SIG-M5 treated with dmso at 0.1 percent for 504 hours (cell line): ENCODE measurements at regions not wholly inside any gene's neighbourhood (a gene's known extent, or its start where the extent isn't known, plus 50 kb on each side); places are given as distances from the start of the nearest gene placed in this dataset.

Source experiments
- DNase-seq: peaks from one replicate; lab custom pipeline; 2025; ENCODE audit not compliant: unreplicated experiment; lab: John Stamatoyannopoulos, UW

DNA sequence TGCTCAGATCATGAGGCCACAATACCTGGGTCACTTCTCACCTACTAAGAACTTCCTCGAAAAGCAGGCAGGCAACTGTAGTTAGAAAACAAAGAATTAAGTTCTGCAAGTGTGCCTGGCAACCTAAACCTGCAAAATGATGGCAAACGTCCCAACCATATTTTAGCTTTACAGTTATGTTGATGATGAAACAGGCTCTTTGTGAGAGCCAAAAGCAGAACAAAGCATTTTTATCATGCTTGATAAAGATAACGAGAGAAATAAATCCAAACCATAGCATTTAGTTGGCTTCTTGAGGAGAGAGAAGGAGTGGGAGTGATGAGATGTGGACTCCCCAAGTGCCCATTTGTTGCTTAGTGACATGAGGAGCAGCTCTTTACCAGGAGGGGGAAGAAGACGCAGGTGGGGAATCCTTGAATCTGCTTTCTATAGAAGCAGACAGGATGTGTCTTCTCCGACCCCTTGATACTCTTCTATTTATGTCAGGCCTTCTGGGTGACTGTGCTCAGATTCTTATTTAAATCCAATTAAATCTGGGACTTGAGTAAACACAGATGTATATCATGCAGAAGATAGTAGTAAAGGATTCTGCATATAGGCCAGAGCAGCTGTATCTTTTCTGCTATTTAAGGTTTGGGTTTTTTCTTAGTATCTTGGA is 221.2 kb downstream of the TMEM167A start:
- DNase-seq: no peak

- no peak for DNase-seq
Measured at GRCh38 chr5:82854956-82855355, 222.2 kb downstream of the TMEM167A start.

DNA sequence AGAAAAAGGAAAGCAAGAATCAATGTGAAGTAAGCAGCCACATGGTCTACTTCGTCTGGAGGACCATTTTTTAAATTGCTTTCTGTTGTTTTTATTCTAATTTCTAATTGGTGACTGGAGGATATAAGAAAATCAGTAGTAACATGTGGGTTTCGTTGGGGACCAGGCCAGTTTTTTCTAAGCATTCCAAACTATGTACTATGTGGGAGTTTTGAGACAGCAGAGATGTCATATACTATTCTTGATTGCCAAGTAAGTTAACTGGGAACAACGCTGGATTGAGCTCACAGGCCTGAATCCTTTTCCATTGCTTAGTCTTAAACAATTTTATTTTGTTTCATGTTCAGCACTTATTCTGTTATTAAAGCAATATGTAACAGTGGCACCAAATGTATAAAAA is 225.7 kb downstream of the TMEM167A start:
- no peak for DNase-seq

DNA sequence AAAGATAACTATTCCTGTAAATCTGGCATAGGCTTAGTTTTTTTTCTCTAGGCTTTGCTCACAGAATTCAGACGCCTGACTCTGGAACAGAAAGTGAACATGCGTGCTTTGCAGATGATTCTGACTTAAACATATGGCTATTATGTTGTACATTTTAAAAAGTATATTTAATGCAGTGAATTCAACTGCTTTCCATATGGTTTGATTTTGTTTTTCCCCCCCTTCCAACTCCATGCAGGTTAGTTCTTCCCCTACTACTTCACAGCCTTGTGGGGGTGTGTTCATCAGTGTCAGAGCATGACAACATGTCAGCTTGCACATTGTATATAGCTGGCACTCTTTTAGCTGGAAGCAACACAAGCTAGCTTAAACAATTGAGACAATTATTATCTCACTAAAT is 226.8 kb downstream of the TMEM167A start:
- DNase-seq: no peak

DNA sequence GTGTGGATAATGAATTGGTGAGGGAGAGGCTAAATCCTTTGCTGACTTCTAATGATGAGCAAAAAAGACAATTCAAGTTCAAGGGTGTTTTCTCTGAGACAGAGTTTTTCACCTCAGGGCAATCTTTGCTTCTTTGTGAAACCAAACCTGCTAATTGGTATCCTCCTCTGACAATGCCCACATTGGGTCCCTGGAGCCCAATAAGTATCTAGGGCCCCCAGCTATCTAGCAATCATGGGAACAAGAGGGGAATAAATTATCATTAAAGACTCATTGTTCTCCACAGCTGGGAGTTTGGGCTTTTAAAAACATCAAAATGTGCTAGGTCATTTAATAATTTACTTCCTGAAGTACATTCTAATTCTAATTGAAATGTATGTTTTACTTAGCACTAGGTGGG is 227.3 kb downstream of the TMEM167A start:
- DNase-seq: no peak

DNA sequence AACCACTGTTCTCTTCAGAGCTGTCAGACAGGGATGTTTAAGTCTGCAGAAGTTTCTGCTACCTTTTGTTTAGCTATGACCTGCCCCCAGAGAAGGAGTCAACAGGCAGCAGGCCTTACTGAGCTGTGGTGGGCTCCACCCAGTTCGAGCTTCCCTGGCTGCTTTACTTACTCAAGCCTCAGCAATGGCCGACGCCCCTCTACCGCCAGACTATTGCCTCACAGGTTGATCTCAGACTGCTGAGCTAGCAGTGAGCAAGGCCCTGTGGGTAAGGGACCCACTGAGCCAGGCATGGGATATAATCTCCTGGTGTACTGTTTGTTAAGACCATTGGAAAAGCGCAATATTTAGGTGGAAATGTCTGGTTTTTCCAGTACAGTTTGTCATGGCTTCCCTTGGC is 229.6 kb downstream of the TMEM167A start:
- no peak for DNase-seq

DNA sequence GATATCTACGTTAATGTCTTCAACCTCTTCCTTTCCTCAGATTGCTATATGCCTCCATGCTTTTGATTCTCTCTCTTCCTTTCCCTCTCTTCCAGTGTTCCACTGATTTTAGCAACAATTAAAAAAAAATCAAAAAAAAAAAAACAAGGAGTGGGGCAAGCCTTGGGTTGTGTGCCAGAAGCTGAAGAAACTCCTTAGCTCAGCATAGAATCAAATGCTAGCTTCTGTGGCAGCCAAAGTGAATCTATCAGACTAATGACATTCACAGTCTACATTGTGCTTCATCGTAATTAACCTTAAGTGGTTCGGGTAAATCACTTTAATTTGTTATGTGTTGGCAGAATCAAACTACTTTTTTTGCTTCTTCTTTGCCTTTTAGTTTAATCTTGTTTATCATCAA is 237.3 kb downstream of the TMEM167A start:
- no peak for DNase-seq

- no peak for DNase-seq
Measured at GRCh38 chr5:82835488-82835887, 241.7 kb downstream of the TMEM167A start.

DNA sequence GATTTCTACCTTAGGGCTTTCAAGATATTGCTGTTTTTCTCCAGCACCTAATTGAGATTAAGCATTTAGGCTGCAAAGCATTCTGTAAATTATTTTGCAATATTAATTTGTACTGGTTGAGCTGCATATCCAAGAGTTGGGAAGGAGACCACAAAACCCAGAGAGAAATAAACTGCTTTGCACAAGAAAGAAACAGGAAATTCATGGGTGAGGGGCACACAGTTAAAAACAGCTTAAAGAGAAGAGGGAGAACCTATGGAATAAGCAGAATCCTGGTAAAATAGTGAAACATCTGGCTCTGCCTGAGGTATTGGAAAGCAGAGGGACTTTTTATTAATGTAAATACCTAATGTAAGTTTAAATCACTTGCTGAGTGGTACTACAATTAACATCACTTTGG is 243.0 kb downstream of the TMEM167A start:
- DNase-seq: no peak

- DNase-seq: no peak
Measured at GRCh38 chr5:82833277-82833676, 243.9 kb downstream of the TMEM167A start.

GRCh38 chr5:82832445-82832844 is 244.7 kb downstream of the TMEM167A start:
- no peak for DNase-seq

GRCh38 chr5:82828211-82828610 is 249.0 kb downstream of the TMEM167A start:
- DNase-seq: no peak

DNA sequence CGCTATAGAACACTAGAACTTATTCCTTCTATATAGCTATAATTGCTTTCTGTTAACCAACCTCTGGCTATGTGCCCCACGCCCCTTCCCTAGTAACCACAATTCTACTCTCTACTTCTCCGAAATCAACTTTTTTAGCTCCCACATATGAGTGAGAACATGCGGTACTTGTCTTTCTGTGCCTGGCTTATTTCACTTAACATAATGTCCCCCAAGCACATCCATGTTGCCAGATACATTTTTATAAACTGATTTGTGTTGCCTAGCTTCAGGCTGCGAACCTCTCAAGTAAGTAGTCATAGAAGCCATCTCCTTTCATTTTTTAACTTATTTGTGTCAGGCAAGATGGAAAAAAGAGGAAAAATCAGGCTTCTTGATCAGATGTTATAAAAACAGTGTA is 249.5 kb downstream of the TMEM167A start:
- no peak for DNase-seq

- no peak for DNase-seq
Measured at GRCh38 chr5:82822634-82822927, 254.6 kb downstream of the TMEM167A start.

DNA sequence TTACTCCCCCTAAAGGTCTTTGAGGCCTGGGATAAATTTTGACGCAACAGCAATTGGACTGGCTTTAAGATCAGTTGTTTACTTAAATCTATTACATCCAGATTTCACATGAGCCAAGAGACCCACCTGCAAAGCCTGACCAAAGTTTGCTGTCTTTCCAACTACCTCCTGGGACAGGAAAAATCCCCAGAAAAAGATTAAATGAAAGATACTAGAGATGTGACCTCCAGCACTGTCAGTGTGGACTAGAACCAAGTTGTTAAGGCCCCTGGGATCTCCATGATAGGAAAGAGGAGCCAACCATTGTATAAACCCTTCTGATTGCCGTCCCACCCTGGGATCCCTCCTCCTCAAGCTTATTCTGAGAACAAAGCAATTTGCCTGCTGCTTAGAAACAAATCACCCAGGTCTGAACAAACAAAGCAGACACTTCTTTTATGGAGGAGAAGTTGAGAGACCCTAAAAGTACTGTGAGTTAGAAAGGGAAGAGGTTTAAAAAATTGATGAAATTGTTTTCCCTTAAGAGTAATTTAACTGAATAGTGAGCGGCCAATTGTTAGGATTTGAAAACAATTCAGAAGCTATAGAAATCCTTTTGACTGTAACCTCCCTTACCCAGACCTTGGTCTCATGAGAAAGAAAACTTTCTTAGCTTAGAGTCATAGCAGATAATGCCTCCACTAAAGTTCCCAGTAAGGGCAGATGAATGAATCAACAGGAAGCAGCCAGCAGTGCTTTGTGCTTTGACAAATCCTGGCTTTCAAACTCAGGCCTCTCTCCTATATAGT is 255.2 kb downstream of the TMEM167A start:
- no peak for DNase-seq

- no peak for DNase-seq
Measured at GRCh38 chr5:82820961-82821845, 256.0 kb downstream of the TMEM167A start.

DNA sequence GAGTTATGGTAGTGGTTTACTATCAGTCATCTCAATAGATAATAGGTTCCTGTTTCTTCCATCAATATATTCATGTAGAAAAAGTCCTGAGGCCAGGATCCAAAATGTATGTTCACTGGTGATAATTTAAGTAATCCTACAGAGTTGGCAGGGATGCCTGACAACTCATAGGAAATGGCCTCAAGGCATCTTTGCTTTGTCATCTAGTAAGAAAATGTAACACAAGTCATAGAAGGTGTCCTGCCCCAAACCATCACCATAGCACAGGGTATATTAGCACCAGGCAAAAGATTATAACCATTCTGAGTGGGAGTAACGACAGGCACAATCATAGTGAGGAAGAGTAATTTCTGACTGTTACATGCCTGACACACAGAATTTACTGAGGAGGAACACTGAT is 257.0 kb downstream of the TMEM167A start:
- DNase-seq: no peak

DNA sequence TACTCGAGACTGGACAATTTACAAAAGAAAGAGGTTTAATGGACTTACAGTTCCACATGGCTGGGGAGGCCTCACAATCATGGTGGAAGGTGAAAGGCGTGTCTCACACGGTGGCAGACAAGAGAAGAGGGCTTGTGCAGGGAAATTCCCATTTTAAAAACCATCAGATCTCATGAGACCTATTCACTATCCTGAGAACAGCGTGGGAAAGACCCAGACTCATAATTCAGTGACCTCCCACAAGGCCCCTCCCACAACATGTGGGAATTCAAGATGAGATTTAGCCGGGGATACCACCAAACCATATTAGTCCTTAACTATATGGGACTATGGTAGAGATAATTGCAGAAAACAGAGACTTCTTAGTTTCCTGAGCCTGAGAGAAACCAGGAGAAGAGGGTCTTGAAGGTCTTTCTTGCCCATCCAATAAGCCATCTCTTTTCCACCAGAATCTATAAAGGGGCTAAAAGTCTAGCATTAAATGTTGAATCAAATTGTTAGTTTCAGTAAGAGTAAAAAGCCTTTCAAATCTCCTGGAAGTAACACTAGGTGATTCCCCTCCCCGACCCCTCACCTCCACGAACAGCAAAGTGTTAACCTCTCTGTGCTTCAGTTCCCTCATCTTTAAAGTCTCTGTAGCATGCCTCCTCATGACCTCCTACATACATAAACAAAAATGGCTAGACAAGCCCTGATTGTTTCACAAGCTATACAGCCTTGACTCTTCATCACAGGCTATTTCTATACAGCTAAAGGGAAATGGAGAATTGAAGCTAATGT is 259.1 kb downstream of the TMEM167A start:
- no peak for DNase-seq

- DNase-seq: no peak
Measured at GRCh38 chr5:82816926-82817325, 260.3 kb downstream of the TMEM167A start.

- DNase-seq: no peak
Measured at GRCh38 chr5:82815871-82816270, 261.3 kb downstream of the TMEM167A start.

DNA sequence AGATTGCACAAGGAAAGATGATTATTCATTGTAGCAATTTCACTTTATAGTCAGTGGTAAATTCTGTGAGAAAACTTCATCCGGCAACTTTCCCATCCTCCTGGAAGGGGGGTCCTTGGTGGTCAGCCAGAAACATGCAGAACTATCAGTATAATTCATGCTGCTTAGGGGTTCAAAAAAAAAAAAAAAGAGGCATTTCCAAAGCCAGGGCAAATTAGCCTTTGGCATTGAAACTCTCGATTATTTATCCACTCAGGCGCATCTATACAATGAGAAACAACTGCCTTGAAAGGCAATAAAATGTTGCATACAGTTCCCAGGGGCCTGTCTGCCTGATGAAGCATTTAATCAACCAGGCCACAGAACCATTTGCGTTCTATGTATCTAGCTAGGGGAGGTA is 263.3 kb downstream of the TMEM167A start:
- no peak for DNase-seq
